Activated CD8-positive, alpha-beta memory T cell treated with anti-CD3 and anti-CD28 coated beads, Interleukin-2, amount 50 U/mL, for 24 hours (primary cell): ENCODE measurements at regions not wholly inside any gene's neighbourhood (a gene's known extent, or its start where the extent isn't known, plus 50 kb on each side); places are given as distances from the start of the nearest gene placed in this dataset.

Source experiments
- DNase-seq: peaks from one replicate; pipeline ENCODE4 v3.0.0-alpha.2; 2020; ENCODE audit errors: extremely low read depth

- DNase-seq, result no peak
Observed at GRCh38 chr9:81489046-81489445, 200.3 kb downstream of the TLE1 start.

- DNase-seq, result no peak
Observed at GRCh38 chr9:81480828-81481604, 208.3 kb downstream of the TLE1 start.

DNA sequence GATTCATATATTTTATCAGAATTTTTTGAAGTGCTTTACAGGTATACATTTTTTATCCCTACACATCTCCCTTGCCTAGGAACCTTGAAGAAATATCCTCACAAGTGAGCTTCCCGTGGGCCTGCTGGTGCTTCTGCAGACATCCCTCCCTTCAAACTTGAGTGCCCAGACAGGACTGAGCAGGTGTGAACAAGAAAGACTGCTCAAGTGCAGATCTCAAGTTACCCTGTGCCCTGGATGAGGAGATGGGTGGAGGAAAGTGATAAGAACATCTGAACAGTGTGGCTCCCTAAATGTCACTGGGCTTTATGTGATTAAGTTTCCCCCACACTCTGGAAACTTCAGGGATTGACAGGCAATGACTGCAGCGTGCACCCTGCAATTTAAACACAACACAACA, 209.8 kb downstream of the TLE1 start:
- no peak for DNase-seq

- no peak for DNase-seq
Observed at GRCh38 chr9:81477669-81478068, 211.7 kb downstream of the TLE1 start.

DNA sequence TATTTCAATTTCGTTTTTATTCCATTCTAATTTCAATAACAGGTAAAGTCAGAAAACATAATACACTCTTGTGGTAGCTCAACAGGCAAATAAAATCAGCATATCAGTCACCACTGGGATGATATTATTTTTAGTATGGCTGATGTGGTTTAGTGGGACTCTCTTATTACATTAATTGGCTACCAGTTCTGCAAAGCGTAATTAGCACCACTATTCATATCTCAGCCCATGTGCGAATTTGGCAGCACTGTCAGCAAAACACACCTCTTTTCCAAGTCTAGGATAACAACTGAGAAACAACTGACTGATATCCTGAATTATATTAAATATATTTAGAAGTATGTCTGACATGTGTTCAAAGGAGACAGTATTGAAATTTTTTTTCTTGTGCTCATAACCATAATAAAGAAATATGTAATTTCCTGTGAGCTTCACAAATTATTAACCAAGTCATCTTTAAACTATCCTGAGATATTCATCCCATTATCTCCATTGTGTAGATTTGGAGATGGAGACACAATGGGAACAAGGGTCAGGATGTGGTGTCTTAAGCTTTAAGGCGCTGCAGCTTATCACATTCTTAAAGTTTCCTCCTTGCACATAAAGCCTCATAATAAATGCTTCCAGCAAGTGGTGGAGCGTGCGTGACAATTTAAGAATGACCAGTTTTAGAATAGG, 212.4 kb downstream of the TLE1 start:
- no peak for DNase-seq

DNA sequence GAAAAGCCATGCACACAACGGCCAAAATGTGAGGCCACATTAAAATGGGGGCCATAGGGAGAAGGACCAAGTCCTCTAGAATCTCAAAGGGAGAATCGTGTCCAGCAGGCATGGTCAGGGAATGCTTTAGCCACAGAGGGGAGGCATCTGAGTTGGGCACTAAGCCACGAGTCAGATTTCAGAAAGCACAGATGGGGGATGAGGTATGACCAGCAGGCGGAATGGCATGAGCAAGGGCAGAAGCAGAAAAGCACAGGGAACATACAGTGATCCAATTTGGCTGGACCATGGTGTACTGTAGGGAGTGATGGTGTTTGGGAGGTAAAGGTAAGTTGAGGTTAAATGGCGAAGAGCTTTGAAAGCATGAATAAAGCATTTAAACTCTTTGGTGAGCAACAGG, 214.6 kb downstream of the TLE1 start:
- no peak for DNase-seq

- DNase-seq, result no peak
Observed at GRCh38 chr9:81474125-81474524, 215.2 kb downstream of the TLE1 start.

DNA sequence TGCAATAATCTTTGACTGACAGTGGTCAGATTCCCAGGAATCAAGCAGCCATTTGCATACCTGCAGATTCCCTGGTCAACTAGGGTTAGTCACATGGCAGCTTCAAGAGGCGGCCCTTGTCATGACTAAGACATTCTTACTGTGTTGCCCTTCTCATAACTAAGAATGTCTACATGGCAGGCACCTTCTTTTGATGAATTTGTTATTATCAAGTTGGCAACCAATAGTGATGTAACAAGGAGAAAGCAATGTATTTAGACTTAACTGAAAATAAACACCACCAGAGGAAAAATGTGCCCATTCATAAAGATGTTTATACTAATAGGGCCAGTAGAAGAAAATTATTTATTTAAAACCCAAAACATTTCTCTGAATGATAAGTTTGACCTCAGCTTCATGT, 215.6 kb downstream of the TLE1 start:
- DNase-seq, result no peak

GRCh38 chr9:81473206-81473605, 216.1 kb downstream of the TLE1 start:
- no peak for DNase-seq

DNA sequence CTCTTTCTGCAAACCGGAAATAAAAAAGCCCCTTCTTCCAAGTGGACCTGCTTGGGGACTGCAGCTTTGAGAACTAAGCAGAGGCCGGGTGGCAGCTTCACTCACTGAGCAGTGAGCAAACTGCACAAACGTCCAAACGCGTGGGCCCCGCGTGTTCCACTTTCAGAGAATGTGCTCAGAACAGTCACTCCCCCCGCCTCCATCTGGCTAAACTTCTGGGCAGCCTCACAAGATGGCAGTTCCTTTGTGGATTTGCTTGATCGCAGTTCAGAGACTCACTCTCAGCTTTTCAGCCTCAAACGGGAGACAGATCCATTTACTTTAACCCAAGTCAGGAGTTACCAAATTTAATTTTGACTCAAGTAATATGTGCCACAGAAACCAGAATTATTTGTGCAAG, 216.6 kb downstream of the TLE1 start:
- no peak for DNase-seq

GRCh38 chr9:81470864-81471263, 218.5 kb downstream of the TLE1 start:
- DNase-seq, result no peak

DNA sequence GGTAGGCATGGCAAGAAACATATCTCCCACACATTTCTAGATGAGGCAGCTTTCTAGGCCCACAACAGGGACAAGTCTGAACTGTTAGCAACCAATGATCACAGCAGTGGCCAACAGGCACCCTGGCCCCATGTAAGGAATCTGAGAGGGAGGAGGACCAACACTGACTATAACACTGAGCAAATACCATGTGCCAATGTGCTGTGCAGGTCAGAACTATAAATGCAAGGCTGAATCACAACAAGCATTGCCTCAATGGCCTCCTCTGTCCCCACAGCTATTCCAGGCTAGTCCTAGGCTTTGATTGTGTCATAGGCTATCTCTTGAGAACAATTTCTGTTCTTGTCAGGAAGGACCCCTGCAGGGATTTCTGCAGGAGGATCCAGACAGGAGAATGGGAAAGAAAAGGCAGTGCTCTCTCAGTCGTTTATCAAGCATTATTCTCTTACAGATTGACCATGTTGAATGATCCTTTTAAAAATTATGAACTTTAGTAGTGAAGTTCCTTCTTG, 221.2 kb downstream of the TLE1 start:
- DNase-seq, result no peak

- no peak for DNase-seq
Observed at GRCh38 chr9:81466981-81467380, 222.4 kb downstream of the TLE1 start.

- DNase-seq, result no peak
Observed at GRCh38 chr9:81465468-81466011, 223.8 kb downstream of the TLE1 start.

- DNase-seq, result no peak
Observed at GRCh38 chr9:81462801-81463200, 226.5 kb downstream of the TLE1 start.

DNA sequence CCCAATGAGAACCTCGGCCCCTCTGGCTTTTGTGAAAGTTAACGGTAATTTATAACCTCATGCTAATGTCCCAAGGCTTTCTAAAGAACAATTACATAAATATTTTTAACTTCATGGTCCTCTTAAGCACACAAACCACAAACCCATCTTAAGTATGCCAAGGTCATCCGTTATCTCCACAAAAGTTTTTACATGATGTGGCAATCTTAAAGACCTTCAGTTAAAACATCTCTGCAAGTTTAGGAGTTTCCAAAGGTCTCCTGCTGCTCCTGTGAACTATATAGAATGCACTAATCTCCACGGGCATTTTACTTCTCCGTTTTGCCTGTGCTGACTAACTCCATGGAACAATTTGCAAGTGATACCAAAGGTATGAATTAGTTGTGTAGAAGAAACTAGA, 228.2 kb downstream of the TLE1 start:
- no peak for DNase-seq

- DNase-seq, result no peak
Observed at GRCh38 chr9:81460693-81461092, 228.7 kb downstream of the TLE1 start.

GRCh38 chr9:81459591-81459990, 229.8 kb downstream of the TLE1 start:
- DNase-seq, result no peak

GRCh38 chr9:81456431-81457006, 232.8 kb downstream of the TLE1 start:
- DNase-seq, result no peak

DNA sequence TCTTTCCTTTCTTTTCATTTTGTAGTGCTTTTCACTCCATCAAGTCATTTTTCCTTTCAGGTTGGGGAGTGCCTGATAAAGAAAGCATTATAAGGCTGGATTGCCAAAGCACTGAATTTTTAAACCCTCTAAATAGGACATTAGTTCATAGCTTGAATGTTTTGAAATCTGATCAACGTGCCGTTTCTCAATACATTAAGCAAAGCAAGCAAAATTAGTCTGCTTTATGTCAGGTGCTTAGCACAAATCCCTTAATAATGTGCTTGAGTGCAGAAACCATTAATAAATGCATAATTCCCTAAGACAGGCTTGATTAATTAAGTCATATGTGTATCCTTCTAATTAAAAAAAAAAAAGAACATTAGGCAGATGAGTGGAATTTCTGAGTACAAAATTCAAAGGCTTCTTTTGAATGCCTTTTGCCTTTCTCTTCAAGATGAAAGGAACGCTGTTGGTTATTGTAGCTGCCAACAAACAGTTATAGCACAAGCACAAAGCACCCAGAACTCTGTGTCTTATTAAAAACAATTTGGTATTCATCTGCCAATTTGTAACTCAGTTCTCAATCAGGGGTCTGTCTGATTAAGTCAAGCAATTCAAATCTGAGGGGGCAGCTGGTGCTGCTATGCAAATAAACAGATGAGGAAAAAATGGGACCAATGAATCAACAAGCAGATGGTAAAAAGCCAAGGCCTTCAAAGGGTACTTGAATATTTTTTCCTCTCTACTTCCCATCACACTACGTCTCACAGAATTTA, 233.7 kb downstream of the TLE1 start:
- no peak for DNase-seq

DNA sequence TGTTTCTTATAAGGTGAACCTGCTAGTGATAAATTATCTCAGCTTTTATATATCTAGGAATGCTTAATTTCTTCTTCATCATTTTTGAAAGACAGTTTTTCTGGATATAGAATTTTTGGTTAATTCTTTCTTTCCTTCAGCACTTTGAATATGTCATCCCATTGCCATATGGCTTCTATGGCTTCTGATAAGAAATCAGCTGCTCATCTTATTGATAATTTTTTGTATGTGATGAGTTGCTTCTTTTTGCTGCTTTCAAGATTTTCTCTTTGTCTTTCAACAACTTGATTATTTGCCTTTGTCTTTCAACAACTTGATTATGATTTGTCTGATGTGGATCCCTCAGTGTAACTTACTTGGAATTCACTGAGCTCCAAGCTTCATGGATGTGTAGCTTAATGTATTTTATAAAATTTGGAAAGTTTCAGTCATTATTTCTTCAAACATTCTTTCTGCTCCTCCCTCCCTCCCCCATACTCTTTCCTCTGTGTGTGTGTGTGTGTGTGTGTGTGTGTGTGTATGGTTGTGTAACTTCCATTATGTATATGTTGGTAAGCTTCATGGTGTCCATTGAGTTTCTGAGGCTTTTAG, 243.9 kb downstream of the TLE1 start:
- no peak for DNase-seq

DNA sequence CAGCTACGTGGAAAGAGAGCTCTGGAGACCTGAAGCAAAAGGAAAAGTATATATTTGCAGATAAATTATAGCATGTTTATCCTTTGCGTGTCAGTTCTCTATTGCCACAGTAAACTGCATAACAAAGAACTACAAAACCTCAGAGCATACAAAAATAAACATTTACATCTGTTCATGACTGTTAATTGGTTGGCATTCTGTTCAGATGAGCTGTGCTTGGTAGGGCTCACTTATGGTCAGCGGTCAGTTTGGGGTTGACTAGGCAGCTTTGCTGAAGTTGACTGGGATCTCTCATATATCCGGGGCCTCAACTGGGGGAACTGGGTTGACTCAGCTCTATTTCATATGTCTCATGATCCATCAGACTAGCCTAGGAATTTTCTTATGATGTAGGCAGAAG, 257.7 kb downstream of the TLE1 start:
- no peak for DNase-seq
